B cell (primary cell): ENCODE measurements at regions not wholly inside any gene's neighbourhood (a gene's known extent, or its start where the extent isn't known, plus 50 kb on each side); places are given as distances from the start of the nearest gene placed in this dataset.

Experiments
- ATAC-seq: fragments of 200-7000 bp; cut with Tn5 transposase; one replicate; pipeline ENCODE4 v1.10.0; 2021; ENCODE audit warnings: low read depth, mild to moderate bottlenecking, moderate number of reproducible peaks, moderate library complexity
- CTCF ChIA-PET: fragments of 350-600 bp; sonication (Branson Sonifier 250); formaldehyde crosslinking; loops from one replicate; lab custom pipeline; 2021; ENCODE audit warnings: antibody characterized with exemption, inconsistent platforms; lab: Charles Lee
- POLR2A ChIA-PET: fragments of 350-600 bp; sonication (Branson Sonifier 250); formaldehyde crosslinking; loops from one replicate; lab custom pipeline; 2021; ENCODE audit warnings: antibody characterized with exemption; lab: Charles Lee
- DNase-seq: peaks from one replicate; pipeline ENCODE4 v3.0.0; 2013
- H2AFZ ChIP-seq: 2 replicates; pipeline ENCODE4 v1.6.1; 2012; ENCODE audit warnings: mild to moderate bottlenecking, low read depth, low read length; ENCODE audit not compliant: insufficient read depth, poor library complexity, severe bottlenecking
- H3K27ac ChIP-seq, 2 donors: 1 replicate in 1 of 2; 2 replicates in 1 of 2; pipeline ENCODE4 v1.5.1; 2012 to 2013; ENCODE audit warnings: low read length in 2 of 2, mild to moderate bottlenecking in 2 of 2, moderate library complexity in 1 of 2
- H3K27me3 ChIP-seq, 4 experiments: fragments of 200-600 bp in 1 of 4; sonication (generic) in 1 of 4; replicated peaks in 1 of 4; 1 replicate in 2 of 4; 2 replicates in 2 of 4; pipeline versions ENCODE4 v1.6.1 to v1.7.0; 2013 to 2016; ENCODE audit warnings: low read length in 3 of 4, mild to moderate bottlenecking in 2 of 4, mixed read lengths in 1 of 4, moderate library complexity in 1 of 4; ENCODE audit not compliant: insufficient read depth in 4 of 4, control insufficient read depth in 3 of 4; ENCODE audit errors: control extremely low read depth in 1 of 4
- H3K36me3 ChIP-seq, 2 experiments: replicated peaks in 1 of 2; 1 replicate in 1 of 2; 2 replicates in 1 of 2; pipeline versions ENCODE4 v1.6.1 to v1.7.1; 2013; ENCODE audit warnings: low read length in 1 of 2; ENCODE audit not compliant: insufficient read depth in 2 of 2, control insufficient read depth in 1 of 2; ENCODE audit errors: control extremely low read depth in 1 of 2, extremely low read depth in 1 of 2
- H3K4me1 ChIP-seq, 2 donors: fragments of 200-600 bp in 1 of 2; sonication (generic) in 1 of 2; 1 replicate in 1 of 2; 2 replicates in 1 of 2; pipeline versions ENCODE4 v1.5.1 to v1.6.1; 2013 to 2017; ENCODE audit warnings: low read length in 2 of 2; ENCODE audit not compliant: control insufficient read depth in 2 of 2, insufficient read depth in 2 of 2
- H3K4me2 ChIP-seq: replicated peaks from 2 replicates; pipeline ENCODE3; 2012; ENCODE audit warnings: mild to moderate bottlenecking, low read depth, low read length; ENCODE audit not compliant: poor library complexity, severe bottlenecking
- H3K4me3 ChIP-seq, 5 experiments: fragments of 200-600 bp in 1 of 5; sonication (generic) in 1 of 5; 1 replicate in 3 of 5; 2 replicates in 2 of 5; pipeline versions ENCODE4 v1.5.1 to v1.7.0; 2011 to 2016; ENCODE audit warnings: low read length in 4 of 5, mild to moderate bottlenecking in 4 of 5, low read depth in 2 of 5, control low read depth in 1 of 5, moderate library complexity in 1 of 5; ENCODE audit not compliant: insufficient read depth in 1 of 5; ENCODE audit errors: control extremely low read depth in 1 of 5, extremely low read depth in 1 of 5
- H3K79me2 ChIP-seq: fragments of 200-600 bp; sonication (generic); one replicate; pipeline ENCODE4 v1.6.0; 2016; ENCODE audit warnings: low read length; ENCODE audit not compliant: control insufficient read depth, insufficient read depth
- H3K9ac ChIP-seq: fragments of 200-600 bp; sonication (generic); 2 replicates; pipeline ENCODE4 v1.6.1; 2017; ENCODE audit warnings: mild to moderate bottlenecking, low read length, moderate library complexity
- H3K9me3 ChIP-seq, 3 donors: one replicate each; pipeline versions ENCODE4 v1.6.1 to v1.7.1; 2013; ENCODE audit warnings: low read length in 2 of 3; ENCODE audit not compliant: control insufficient read depth in 2 of 3, insufficient read depth in 1 of 3; ENCODE audit errors: control extremely low read depth in 1 of 3
- H4K20me1 ChIP-seq: 2 replicates; pipeline ENCODE4 v1.6.0; 2012; ENCODE audit warnings: mild to moderate bottlenecking, low read length; ENCODE audit not compliant: insufficient read depth, control insufficient read depth, poor library complexity, severe bottlenecking
- H3K27ac Mint-ChIP-seq: one replicate; pipeline ENCODE4 v1.8.0; 2021; ENCODE audit warnings: mixed read lengths
- H3K27me3 Mint-ChIP-seq: one replicate; pipeline ENCODE4 v1.8.0; 2021; ENCODE audit warnings: mixed read lengths
- H3K4me1 Mint-ChIP-seq: one replicate; pipeline ENCODE4 v1.8.0; 2021; ENCODE audit warnings: mixed read lengths
- H3K4me3 Mint-ChIP-seq: one replicate; pipeline ENCODE4 v1.8.0; 2021; ENCODE audit warnings: mixed read lengths
- H3K9me3 Mint-ChIP-seq: one replicate; pipeline ENCODE4 v1.8.0; 2022; ENCODE audit warnings: mixed read lengths; ENCODE audit not compliant: insufficient read depth
- EZH2 ChIP-seq: IDR thresholded peaks from 2 replicates; pipeline ENCODE4 v1.6.1; 2012; ENCODE audit warnings: borderline replicate concordance, low read depth, mild to moderate bottlenecking, moderate library complexity, low read length; ENCODE audit not compliant: insufficient read depth, poor library complexity, severe bottlenecking
- WGBS: methylation state at CpG from one replicate; pipeline ENCODE4 v1.1.5; 2013; ENCODE audit warnings: missing lambda C conversion rate; ENCODE audit not compliant: insufficient coverage; 5-methylcytosine and 5-hydroxymethylcytosine counted together
- intact Hi-C: fragments of 100-400 bp; cut with micrococcal nuclease; formaldehyde crosslinking; loops from one replicate; pipeline ENCODE4 v1.10.0; 2022
- TF ChIP-seq, protein P1 (sequence below): fragments of 200-600 bp; IDR thresholded peaks from one replicate; pipeline ENCODE4 v1.8.0; 2022; ENCODE audit warnings: antibody characterized with exemption, mild to moderate bottlenecking

- no peak overlapping the region for H3K4me3 ChIP-seq
- no peak for TF ChIP-seq EZH2
- TF ChIP-seq, protein P1, sequence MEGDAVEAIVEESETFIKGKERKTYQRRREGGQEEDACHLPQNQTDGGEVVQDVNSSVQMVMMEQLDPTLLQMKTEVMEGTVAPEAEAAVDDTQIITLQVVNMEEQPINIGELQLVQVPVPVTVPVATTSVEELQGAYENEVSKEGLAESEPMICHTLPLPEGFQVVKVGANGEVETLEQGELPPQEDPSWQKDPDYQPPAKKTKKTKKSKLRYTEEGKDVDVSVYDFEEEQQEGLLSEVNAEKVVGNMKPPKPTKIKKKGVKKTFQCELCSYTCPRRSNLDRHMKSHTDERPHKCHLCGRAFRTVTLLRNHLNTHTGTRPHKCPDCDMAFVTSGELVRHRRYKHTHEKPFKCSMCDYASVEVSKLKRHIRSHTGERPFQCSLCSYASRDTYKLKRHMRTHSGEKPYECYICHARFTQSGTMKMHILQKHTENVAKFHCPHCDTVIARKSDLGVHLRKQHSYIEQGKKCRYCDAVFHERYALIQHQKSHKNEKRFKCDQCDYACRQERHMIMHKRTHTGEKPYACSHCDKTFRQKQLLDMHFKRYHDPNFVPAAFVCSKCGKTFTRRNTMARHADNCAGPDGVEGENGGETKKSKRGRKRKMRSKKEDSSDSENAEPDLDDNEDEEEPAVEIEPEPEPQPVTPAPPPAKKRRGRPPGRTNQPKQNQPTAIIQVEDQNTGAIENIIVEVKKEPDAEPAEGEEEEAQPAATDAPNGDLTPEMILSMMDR = no peak
- DNase-seq (no peak), ATAC-seq (no peak)
- Mint-ChIP-seq H3K4me1 (no peaks in the 10 kb centered on the region), H3K4me3 (no peak overlapping the region), H3K27ac (no peak overlapping the region), H3K27me3 (no peaks in the 10 kb centered on the region), H3K9me3 (no peaks in the 10 kb centered on the region)
- no peaks in the 10 kb centered on the region for H3K9me3 ChIP-seq
- no peaks in the 10 kb centered on the region for H3K79me2 ChIP-seq
- H4K20me1 ChIP-seq = no peaks in the 10 kb centered on the region
- H3K27ac ChIP-seq = no peak overlapping the region
- H3K4me1 ChIP-seq = no peaks in the 10 kb centered on the region
- intact Hi-C loops = no loop called here
- H3K27me3 ChIP-seq = no peaks in the 10 kb centered on the region
- WGBS = 90% methylated on average over 9 of the region's 9 CpGs
- ChIA-PET POLR2A (no interaction called here), CTCF (no interaction called here)
- H3K9ac ChIP-seq = no peak overlapping the region
- H2AFZ ChIP-seq = no peak overlapping the region
- no peak overlapping the region for H3K4me2 ChIP-seq
- no peaks in the 10 kb centered on the region for H3K36me3 ChIP-seq
These were observed 821.8 kb upstream of the LRFN5 start for GRCh38 chr14:40784860-40785259.

DNA sequence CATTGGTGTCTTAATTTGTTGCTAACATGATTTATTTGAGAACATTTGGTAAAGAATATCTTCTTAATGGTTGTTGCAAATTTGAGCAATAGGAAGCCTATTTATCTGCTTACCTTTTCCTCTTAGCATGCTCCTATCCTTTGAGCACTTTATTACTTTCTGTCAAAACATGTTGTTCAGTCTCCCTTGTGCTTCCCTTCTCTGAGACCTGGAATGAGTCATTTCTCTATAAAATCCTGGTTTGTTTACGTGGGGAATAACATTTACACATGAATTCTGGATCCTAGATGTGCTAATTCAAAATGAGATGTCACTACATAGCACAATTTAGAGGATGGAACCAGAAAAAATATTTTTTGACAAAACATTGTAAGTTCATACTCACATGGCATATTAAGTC is 844.0 kb upstream of the LRFN5 start:
- Mint-ChIP-seq H3K4me1 (no peaks in the 10 kb centered on the region), H3K27ac (no peak overlapping the region), H3K4me3 (no peak overlapping the region), H3K27me3 (no peaks in the 10 kb centered on the region), H3K9me3 (peaks cover 2% of the 10 kb centered on the region)
- Histone ChIP-seq H3K9me3 (no peaks in the 10 kb centered on the region), H3K36me3 (no peaks in the 10 kb centered on the region), H2AFZ (no peak overlapping the region), H3K27me3 (no peaks in the 10 kb centered on the region), H3K4me1 (no peaks in the 10 kb centered on the region), H3K27ac (no peak overlapping the region), H3K4me2 (no peak overlapping the region), H3K9ac (no peak overlapping the region), H4K20me1 (no peaks in the 10 kb centered on the region), H3K4me3 (no peak overlapping the region), H3K79me2 (no peaks in the 10 kb centered on the region)
- DNase-seq (no peak), ATAC-seq (no peak)
- no CpG with 5 or more reads among the region's 1 CpG for WGBS
- intact Hi-C loops = no loop called here
- ChIA-PET CTCF (no interaction called here), POLR2A (no interaction called here)
- TF ChIP-seq, protein P1 = no peak
- no peak for TF ChIP-seq EZH2
